ENCODE measurements at regions not wholly inside any gene's neighbourhood (a gene's known extent, or its start where the extent isn't known, plus 50 kb on each side); places are given as distances from the start of the nearest gene placed in this dataset.

DNA sequence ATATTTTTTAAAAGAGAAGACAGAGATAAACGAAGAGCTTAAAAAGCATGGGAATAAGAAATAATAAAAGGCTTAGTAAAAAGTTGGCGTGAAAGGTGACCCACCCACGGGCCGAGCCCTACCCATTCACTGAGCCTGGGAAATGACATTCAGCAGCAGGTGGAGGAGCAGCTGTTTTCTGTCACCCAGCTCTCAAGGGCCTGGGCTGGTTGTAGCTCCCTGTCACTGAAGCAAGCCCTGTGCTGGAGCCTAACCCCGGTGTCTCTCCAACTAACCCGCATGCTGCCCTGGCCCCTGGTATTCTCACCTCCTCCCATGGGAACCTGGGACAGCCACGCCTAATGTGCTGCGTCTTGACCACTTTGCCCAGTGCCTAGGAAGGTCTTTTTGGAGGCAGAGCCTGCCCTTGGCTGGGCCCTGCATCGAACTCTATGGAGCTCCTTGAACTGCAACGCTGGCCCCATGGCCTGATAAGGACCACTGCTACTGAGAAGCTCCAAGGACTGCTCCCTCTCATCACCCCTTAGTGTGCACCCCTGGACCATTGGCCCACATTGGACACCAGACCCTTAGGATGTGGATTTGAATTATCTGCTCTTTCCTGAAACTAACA lies 68.8 kb upstream of the IYD start:
- WGBS (ENCODE audit: extremely low coverage, insufficient read length, low lambda C conversion rate), result no CpG with 5 or more reads among the region's 10 CpGs
- Histone ChIP-seq H3K4me1 (ENCODE audit: insufficient read depth, low read length) (no peaks in the 10 kb centered on the region), H2AK5ac (ENCODE audit: insufficient read length, low read length) (no peak overlapping the region), H2BK120ac (ENCODE audit: low read depth, low read length, poor library complexity, severe bottlenecking) (no peak overlapping the region), H2BK5ac (ENCODE audit: insufficient read length, low read length) (no peak overlapping the region), H3K4me2 (ENCODE audit: insufficient read depth, insufficient read length, low read length) (no peak overlapping the region), H3T11ph (ENCODE audit: low read length) (no peak overlapping the region), H3K27me3 (ENCODE audit: insufficient read depth, low read length) (no peaks in the 10 kb centered on the region), H3K56ac (ENCODE audit: insufficient read length, low read depth, low read length) (no peak overlapping the region), H3K9ac (ENCODE audit: extremely low read depth, insufficient read length, low read length) (no peak overlapping the region), H3K18ac (ENCODE audit: insufficient read length, low read depth, low read length) (no peak overlapping the region), H3K4ac (ENCODE audit: low read depth, low read length) (no peak overlapping the region), H4K20me1 (ENCODE audit: control insufficient read depth, insufficient read depth, insufficient read length) (no peaks in the 10 kb centered on the region), H4K91ac (ENCODE audit: insufficient read length, low read depth, low read length) (no peak overlapping the region), H3K79me1 (ENCODE audit: insufficient read depth, low read depth, low read length, poor library complexity, severe bottlenecking) (no peaks in the 10 kb centered on the region), H3K23ac (ENCODE audit: insufficient read length, low read depth, low read length) (no peak overlapping the region), H2BK12ac (ENCODE audit: insufficient read length, low read depth, low read length) (no peak overlapping the region), H4K8ac (replicated peaks; ENCODE audit: insufficient read length, low read depth, low read length) (no peak overlapping the region), H3K79me2 (ENCODE audit: insufficient read depth, low read length) (no peaks in the 10 kb centered on the region), H3K27ac (ENCODE audit: insufficient read length, low read depth, low read length) (no peak overlapping the region), H3K14ac (ENCODE audit: insufficient read depth, low read length) (no peak overlapping the region), H4K5ac (ENCODE audit: insufficient read length, low read depth, low read length) (no peak overlapping the region), H2BK15ac (ENCODE audit: low read depth, low read length) (no peak overlapping the region), H2AFZ (ENCODE audit: low read length) (no peak overlapping the region), H3K23me2 (ENCODE audit: insufficient read length, low read depth, low read length, poor library complexity, severe bottlenecking) (no peaks in the 10 kb centered on the region), H2BK20ac (ENCODE audit: low read depth, low read length, poor library complexity, severe bottlenecking) (no peak overlapping the region), H3K9me3 (ENCODE audit: control insufficient read depth, low read depth, low read length) (peaks cover 13% of the 10 kb centered on the region)
- Mint-ChIP-seq H3K36me3 (ENCODE audit: insufficient read depth in 1 of 3, low read depth in 3 of 3) (peaks cover 8 to 19% (median 8%) of the 10 kb centered on the region in 3 experiments), H3K27ac (no peak overlapping the region), H3K4me3 (no peak overlapping the region), H3K9me3 (peaks cover 19 to 28% of the 10 kb centered on the region in 2 experiments), H3K27me3 (ENCODE audit: low read depth) (peaks cover 10% of the 10 kb centered on the region), H3K4me1 (no peaks in the 10 kb centered on the region)
- DNase-seq, result no peak
- TF ChIP-seq, protein P1, sequence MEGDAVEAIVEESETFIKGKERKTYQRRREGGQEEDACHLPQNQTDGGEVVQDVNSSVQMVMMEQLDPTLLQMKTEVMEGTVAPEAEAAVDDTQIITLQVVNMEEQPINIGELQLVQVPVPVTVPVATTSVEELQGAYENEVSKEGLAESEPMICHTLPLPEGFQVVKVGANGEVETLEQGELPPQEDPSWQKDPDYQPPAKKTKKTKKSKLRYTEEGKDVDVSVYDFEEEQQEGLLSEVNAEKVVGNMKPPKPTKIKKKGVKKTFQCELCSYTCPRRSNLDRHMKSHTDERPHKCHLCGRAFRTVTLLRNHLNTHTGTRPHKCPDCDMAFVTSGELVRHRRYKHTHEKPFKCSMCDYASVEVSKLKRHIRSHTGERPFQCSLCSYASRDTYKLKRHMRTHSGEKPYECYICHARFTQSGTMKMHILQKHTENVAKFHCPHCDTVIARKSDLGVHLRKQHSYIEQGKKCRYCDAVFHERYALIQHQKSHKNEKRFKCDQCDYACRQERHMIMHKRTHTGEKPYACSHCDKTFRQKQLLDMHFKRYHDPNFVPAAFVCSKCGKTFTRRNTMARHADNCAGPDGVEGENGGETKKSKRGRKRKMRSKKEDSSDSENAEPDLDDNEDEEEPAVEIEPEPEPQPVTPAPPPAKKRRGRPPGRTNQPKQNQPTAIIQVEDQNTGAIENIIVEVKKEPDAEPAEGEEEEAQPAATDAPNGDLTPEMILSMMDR (conservative IDR thresholded peaks at IDR 0.05), result no peak
